ENCODE measurements at regions not wholly inside any gene's neighbourhood (a gene's known extent, or its start where the extent isn't known, plus 50 kb on each side); places are given as distances from the start of the nearest gene placed in this dataset.
A peak's percentile ranks its signal among the peaks of the same experiment; 100 is the strongest.

GRCh38 chr2:120961396-120961795 lies 225.7 kb downstream of the GLI2 start:
- no peak overlapping the region for H3K9ac ChIP-seq (ENCODE audit: insufficient read length, low read depth)
- no peak for TF ChIP-seq SUZ12 (IDR thresholded peaks at IDR 0.05; ENCODE audit: extremely low read depth, insufficient read depth, insufficient read length)
- TF ChIP-seq ZNF274 (IDR thresholded peaks at IDR 0.05; ENCODE audit: low read depth, low read length): no peak
- no peak for TF ChIP-seq YY1 (IDR thresholded peaks at IDR 0.05; ENCODE audit: insufficient read depth, insufficient read length)
- no peak for DNase-seq (ENCODE audit: low read depth, low spot score)
- H3K27me3 ChIP-seq (ENCODE audit: insufficient read depth, insufficient read length): no peaks in the 10 kb centered on the region
- no peaks in the 10 kb centered on the region for H3K9me3 ChIP-seq (ENCODE audit: insufficient read depth, low read length)
- no peak overlapping the region for H3K4me3 ChIP-seq (ENCODE audit: insufficient read length, low read depth)
- H3K36me3 ChIP-seq (ENCODE audit: insufficient read depth, insufficient read length, low read length): peaks cover 51% of the 10 kb centered on the region
- peaks cover 6% of the 10 kb centered on the region for H3K4me1 ChIP-seq (ENCODE audit: insufficient read depth, insufficient read length)

GRCh38 chr2:120963997-120964705 lies 228.5 kb downstream of the GLI2 start:
- DNase-seq (ENCODE audit: low read depth, low spot score): no peak
- no peak overlapping the region for H3K4me3 ChIP-seq (ENCODE audit: insufficient read length, low read depth)
- TF ChIP-seq YY1 (IDR thresholded peaks at IDR 0.05; ENCODE audit: insufficient read depth, insufficient read length) (no peak), ZNF274 (IDR thresholded peaks at IDR 0.05; ENCODE audit: low read depth, low read length) (no peak), SUZ12 (IDR thresholded peaks at IDR 0.05; ENCODE audit: extremely low read depth, insufficient read depth, insufficient read length) (no peak)
- no peaks in the 10 kb centered on the region for H3K9me3 ChIP-seq (ENCODE audit: insufficient read depth, low read length)
- H3K36me3 ChIP-seq (ENCODE audit: insufficient read depth, insufficient read length, low read length): peaks cover 43% of the 10 kb centered on the region
- H3K4me1 ChIP-seq (ENCODE audit: insufficient read depth, insufficient read length): no peaks in the 10 kb centered on the region
- H3K9ac ChIP-seq (ENCODE audit: insufficient read length, low read depth): no peak overlapping the region
- H3K27me3 ChIP-seq (ENCODE audit: insufficient read depth, insufficient read length): no peaks in the 10 kb centered on the region

- no peaks in the 10 kb centered on the region for H3K4me1 ChIP-seq (ENCODE audit: insufficient read depth, insufficient read length)
- no peak for TF ChIP-seq ZNF274 (IDR thresholded peaks at IDR 0.05; ENCODE audit: low read depth, low read length)
- TF ChIP-seq SUZ12 (IDR thresholded peaks at IDR 0.05; ENCODE audit: extremely low read depth, insufficient read depth, insufficient read length): no peak
- no peak for TF ChIP-seq YY1 (IDR thresholded peaks at IDR 0.05; ENCODE audit: insufficient read depth, insufficient read length)
- no peaks in the 10 kb centered on the region for H3K9me3 ChIP-seq (ENCODE audit: insufficient read depth, low read length)
- no peak for DNase-seq (ENCODE audit: low read depth, low spot score)
- H3K27me3 ChIP-seq (ENCODE audit: insufficient read depth, insufficient read length): no peaks in the 10 kb centered on the region
- no peak overlapping the region for H3K9ac ChIP-seq (ENCODE audit: insufficient read length, low read depth)
- peaks cover 40% of the 10 kb centered on the region for H3K36me3 ChIP-seq (ENCODE audit: insufficient read depth, insufficient read length, low read length)
- H3K4me3 ChIP-seq (ENCODE audit: insufficient read length, low read depth): no peak overlapping the region
Measured at GRCh38 chr2:120964819-120965218, 229.2 kb downstream of the GLI2 start.

- Histone ChIP-seq H3K4me1 (ENCODE audit: insufficient read depth, insufficient read length) (no peaks in the 10 kb centered on the region), H3K27me3 (ENCODE audit: insufficient read depth, insufficient read length) (no peaks in the 10 kb centered on the region), H3K9ac (ENCODE audit: insufficient read length, low read depth) (peak overlapping the region; percentile 13), H3K36me3 (ENCODE audit: insufficient read depth, insufficient read length, low read length) (peaks cover 50% of the 10 kb centered on the region), H3K4me3 (ENCODE audit: insufficient read length, low read depth) (no peak overlapping the region), H3K9me3 (ENCODE audit: insufficient read depth, low read length) (no peaks in the 10 kb centered on the region)
- TF ChIP-seq ZNF274 (IDR thresholded peaks at IDR 0.05; ENCODE audit: low read depth, low read length): no peak
- no peak for TF ChIP-seq SUZ12 (IDR thresholded peaks at IDR 0.05; ENCODE audit: extremely low read depth, insufficient read depth, insufficient read length)
- TF ChIP-seq YY1 (IDR thresholded peaks at IDR 0.05; ENCODE audit: insufficient read depth, insufficient read length): no peak
- no peak for DNase-seq (ENCODE audit: low read depth, low spot score)
Measured at GRCh38 chr2:120966510-120967254, 231.0 kb downstream of the GLI2 start.

- Histone ChIP-seq H3K36me3 (ENCODE audit: insufficient read depth, insufficient read length, low read length) (peaks cover 62% of the 10 kb centered on the region), H3K4me3 (ENCODE audit: insufficient read length, low read depth) (no peak overlapping the region), H3K9me3 (ENCODE audit: insufficient read depth, low read length) (no peaks in the 10 kb centered on the region), H3K4me1 (ENCODE audit: insufficient read depth, insufficient read length) (no peaks in the 10 kb centered on the region), H3K27me3 (ENCODE audit: insufficient read depth, insufficient read length) (no peaks in the 10 kb centered on the region), H3K9ac (ENCODE audit: insufficient read length, low read depth) (no peak overlapping the region)
- TF ChIP-seq ZNF274 (IDR thresholded peaks at IDR 0.05; ENCODE audit: low read depth, low read length) (no peak), YY1 (IDR thresholded peaks at IDR 0.05; ENCODE audit: insufficient read depth, insufficient read length) (no peak), SUZ12 (IDR thresholded peaks at IDR 0.05; ENCODE audit: extremely low read depth, insufficient read depth, insufficient read length) (no peak)
- no peak for DNase-seq (ENCODE audit: low read depth, low spot score)
Measured at GRCh38 chr2:120968307-120969015, 232.8 kb downstream of the GLI2 start.

- no peak for TF ChIP-seq SUZ12 (IDR thresholded peaks at IDR 0.05; ENCODE audit: extremely low read depth, insufficient read depth, insufficient read length)
- TF ChIP-seq YY1 (IDR thresholded peaks at IDR 0.05; ENCODE audit: insufficient read depth, insufficient read length): peak; percentile 39
- no peak overlapping the region for H3K9ac ChIP-seq (ENCODE audit: insufficient read length, low read depth)
- no peaks in the 10 kb centered on the region for H3K27me3 ChIP-seq (ENCODE audit: insufficient read depth, insufficient read length)
- H3K4me1 ChIP-seq (ENCODE audit: insufficient read depth, insufficient read length): no peaks in the 10 kb centered on the region
- H3K4me3 ChIP-seq (ENCODE audit: insufficient read length, low read depth): no peak overlapping the region
- no peaks in the 10 kb centered on the region for H3K9me3 ChIP-seq (ENCODE audit: insufficient read depth, low read length)
- no peak for DNase-seq (ENCODE audit: low read depth, low spot score)
- peaks cover 69% of the 10 kb centered on the region for H3K36me3 ChIP-seq (ENCODE audit: insufficient read depth, insufficient read length, low read length)
Measured at GRCh38 chr2:120969613-120970355, 234.1 kb downstream of the GLI2 start.
